ENCODE measurements at regions not wholly inside any gene's neighbourhood (a gene's known extent, or its start where the extent isn't known, plus 50 kb on each side); places are given as distances from the start of the nearest gene placed in this dataset.

DNA sequence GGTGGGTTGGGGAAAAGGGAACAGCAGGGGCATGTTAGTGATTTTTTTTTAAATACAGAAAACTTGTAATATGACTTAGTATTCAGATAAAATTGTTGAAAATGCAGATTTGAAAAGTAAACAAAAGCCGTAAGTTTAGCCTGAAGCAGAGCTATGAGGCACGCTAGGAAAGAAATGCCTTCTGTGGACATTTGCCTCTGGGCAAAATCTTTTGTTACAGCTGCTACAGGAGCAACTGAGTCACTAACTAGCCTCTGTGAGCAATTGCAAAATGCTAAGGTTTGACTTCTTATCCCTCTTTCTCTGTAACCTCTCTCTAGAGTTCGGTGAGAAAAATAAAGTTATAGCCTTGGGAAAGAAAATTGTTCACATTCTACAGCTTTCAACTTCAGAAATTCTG, 350.0 kb downstream of the SLC7A11 start:
- TF ChIP-seq FOXJ3 (CRISPR knock-in tag; IDR thresholded peaks at IDR 0.05) (no peak), NFIC (IDR thresholded peaks at IDR 0.05; ENCODE audit: borderline replicate concordance) (no peak), SIN3A (IDR thresholded peaks at IDR 0.05; ENCODE audit: borderline replicate concordance, low read depth, low read length) (no peak), FOXM1 (IDR thresholded peaks at IDR 0.05; ENCODE audit: low read depth) (no peak), EP300 (IDR thresholded peaks at IDR 0.05; ENCODE audit: borderline replicate concordance in 1 of 2, low read depth in 1 of 2, low read length in 1 of 2) (no peak), GATA2 (CRISPR knock-in tag; IDR thresholded peaks at IDR 0.05) (no peak)
- TF ChIP-seq, protein P1, sequence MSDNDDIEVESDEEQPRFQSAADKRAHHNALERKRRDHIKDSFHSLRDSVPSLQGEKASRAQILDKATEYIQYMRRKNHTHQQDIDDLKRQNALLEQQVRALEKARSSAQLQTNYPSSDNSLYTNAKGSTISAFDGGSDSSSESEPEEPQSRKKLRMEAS (IDR thresholded peaks at IDR 0.05; ENCODE audit: low read depth): no peak
- TF ChIP-seq, protein P2, sequence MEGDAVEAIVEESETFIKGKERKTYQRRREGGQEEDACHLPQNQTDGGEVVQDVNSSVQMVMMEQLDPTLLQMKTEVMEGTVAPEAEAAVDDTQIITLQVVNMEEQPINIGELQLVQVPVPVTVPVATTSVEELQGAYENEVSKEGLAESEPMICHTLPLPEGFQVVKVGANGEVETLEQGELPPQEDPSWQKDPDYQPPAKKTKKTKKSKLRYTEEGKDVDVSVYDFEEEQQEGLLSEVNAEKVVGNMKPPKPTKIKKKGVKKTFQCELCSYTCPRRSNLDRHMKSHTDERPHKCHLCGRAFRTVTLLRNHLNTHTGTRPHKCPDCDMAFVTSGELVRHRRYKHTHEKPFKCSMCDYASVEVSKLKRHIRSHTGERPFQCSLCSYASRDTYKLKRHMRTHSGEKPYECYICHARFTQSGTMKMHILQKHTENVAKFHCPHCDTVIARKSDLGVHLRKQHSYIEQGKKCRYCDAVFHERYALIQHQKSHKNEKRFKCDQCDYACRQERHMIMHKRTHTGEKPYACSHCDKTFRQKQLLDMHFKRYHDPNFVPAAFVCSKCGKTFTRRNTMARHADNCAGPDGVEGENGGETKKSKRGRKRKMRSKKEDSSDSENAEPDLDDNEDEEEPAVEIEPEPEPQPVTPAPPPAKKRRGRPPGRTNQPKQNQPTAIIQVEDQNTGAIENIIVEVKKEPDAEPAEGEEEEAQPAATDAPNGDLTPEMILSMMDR (IDR thresholded peaks at IDR 0.05): no peak
